HG03521 (cell line): ENCODE measurements at regions not wholly inside any gene's neighbourhood (a gene's known extent, or its start where the extent isn't known, plus 50 kb on each side); places are given as distances from the start of the nearest gene placed in this dataset.
"Not testable (repeated sequence)": the region's sequence is repeated elsewhere in the genome, so short reads cannot be mapped to it uniquely, and the experiment has no call there.

ENCODE experiments used
- ATAC-seq: cut with Tn5 transposase; IDR thresholded peaks from one replicate; pipeline ENCODE4 v1.9.1; 2021; ENCODE audit warnings: mild to moderate bottlenecking, moderate library complexity; ENCODE audit not compliant: unreplicated experiment

- ATAC-seq, result no peak
These were observed 499.2 kb downstream of the RAB38 start for GRCh38 chr11:87675993-87676392.

- no peak for ATAC-seq
These were observed 508.5 kb downstream of the RAB38 start for GRCh38 chr11:87666730-87667129.

DNA sequence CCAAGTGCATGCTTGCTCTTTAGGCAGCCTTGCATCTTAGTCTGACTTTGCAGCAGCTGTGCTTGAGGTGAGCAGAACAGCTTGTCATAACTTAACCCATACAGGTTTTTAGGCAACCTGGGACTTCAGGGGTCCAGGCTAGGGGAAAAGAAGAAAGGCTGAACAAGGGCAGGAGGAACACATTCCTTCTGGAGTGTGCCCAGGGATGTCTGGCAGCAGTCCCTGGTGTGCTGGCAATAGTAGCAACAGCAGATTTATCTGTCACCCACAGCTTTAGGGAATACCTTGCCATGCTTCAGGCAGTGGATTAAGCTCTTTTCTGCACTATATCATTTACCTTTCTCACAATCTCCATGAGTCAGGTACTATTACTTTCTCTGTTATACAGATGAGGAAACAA, 513.0 kb downstream of the RAB38 start:
- no peak for ATAC-seq

DNA sequence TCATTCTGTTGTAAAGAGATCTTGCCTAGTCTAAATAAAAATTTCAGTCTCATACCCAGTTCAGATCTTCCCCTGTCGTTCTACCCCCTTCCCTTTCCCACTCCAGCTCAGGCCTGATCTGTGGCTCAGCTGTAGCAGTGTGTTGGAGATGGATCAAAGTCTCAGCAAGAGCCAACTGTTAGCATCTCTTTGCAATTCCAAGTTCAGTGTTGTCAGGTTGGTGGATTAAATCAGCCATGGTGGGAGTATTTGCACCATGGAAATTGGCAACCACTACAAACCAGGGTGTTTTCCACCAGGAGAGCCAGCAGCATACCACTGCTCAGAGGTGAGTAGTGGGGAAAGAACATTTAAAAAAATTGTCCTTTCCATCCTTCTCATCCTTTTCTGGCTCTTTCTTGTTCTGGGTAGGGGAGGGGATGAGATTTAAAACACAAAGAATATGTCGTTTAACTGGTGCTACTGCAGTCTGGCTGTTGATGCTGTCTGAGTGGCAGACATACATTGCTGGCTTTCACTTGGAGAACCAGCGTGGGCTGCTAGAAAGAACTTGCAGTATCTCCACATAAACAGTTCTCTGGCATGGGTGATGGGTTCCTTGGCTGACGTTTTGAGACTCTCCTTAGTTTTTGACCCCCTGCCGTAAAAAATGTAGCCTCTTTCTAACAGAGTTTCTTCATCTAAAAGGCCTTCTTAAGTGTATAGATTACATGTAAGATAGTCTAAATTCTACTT, 514.1 kb downstream of the RAB38 start:
- no peak for ATAC-seq

- no peak for ATAC-seq
These were observed 515.4 kb downstream of the RAB38 start for GRCh38 chr11:87659807-87660206.

- ATAC-seq, result no peak
These were observed 529.6 kb downstream of the RAB38 start for GRCh38 chr11:87645626-87646025.

- ATAC-seq, result no peak
These were observed 535.4 kb downstream of the RAB38 start for GRCh38 chr11:87639753-87640364.

- no peak for ATAC-seq
These were observed 540.2 kb downstream of the RAB38 start for GRCh38 chr11:87635001-87635400.

DNA sequence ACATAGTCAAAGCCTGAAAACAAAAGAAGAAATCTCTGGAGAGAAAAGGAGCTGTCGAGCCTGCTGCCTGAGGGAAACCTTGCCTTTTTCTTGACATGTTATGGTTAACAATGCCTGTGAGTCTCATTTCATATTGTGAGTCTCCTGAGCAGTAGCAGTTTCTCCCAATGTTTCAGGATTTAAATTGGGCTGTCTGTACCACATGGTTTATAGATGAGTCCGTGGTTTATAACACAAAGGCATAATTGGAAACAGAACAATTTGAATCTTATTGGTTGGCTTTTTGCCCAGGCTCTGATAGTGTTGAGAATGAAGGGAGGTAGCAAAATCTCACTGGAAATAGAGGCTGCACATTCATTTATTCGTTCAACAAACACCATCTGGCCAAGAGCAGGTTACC, 540.9 kb downstream of the RAB38 start:
- ATAC-seq, result no peak

GRCh38 chr11:87628957-87629356, 546.3 kb downstream of the RAB38 start:
- ATAC-seq, result no peak

DNA sequence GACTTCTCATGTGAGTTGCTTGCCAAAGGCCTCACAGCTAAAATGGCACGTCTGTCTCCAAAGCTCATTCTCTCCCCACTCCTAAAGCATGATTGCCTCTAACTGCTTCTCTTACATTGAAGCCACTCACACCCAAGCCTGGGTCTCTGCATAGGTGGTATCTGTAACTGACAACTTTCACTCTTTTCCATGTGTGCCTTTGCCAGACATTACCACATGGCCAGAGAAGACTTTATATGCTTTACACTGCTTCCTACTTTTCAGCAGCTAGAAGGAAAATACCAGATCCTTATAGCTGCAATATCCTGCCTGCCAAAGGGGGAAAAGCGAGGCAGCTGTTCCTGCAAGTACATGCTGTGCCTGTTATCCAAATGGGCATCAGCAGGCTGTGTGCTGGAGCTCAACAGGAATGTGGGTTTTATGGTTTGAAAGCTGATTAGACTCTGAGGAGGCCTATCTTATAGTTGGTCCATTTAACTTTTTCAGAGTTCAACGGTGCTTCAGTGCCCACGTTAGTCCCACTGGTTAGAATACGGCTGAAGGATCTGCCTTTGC, 547.1 kb downstream of the RAB38 start:
- no peak for ATAC-seq

DNA sequence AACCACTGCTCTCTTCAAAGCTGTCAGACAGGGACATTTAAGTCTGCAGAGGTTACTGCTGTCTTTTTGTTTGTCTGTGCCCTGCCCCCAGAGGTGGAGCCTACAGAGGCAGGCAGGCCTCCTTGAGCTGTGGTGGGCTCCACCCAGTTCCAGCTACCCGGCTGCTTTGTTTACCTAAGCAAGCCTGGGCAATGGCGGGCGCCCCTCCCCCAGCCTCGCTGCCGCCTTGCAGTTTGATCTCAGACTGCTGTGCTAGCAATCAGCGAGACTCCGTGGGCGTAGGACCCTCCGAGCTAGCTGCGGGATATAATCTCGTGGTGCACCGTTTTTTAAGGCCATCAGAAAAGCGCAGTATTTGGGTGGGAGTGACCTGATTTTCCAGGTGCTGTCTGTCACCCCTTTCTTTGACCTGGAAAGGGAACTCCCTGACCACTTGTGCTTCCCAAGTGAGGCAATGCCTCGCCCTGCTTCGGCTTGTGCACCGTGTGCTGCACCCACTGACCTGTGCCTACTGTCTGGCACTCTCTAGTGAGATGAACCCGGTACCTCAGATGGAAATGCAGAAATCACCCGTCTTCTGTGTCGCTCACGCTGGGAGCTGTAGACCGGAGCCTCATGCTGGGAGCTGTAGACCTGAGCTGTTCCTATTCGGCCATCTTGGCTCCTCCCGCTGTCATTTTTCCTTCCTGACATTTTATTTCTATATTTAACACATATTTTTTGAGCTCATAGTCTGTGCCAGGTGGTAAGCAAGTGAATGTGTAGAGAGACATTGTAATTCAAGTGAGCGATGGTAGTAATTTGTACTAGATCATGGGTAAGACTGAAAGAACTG, 551.5 kb downstream of the RAB38 start:
- not testable (repeated sequence) for ATAC-seq

DNA sequence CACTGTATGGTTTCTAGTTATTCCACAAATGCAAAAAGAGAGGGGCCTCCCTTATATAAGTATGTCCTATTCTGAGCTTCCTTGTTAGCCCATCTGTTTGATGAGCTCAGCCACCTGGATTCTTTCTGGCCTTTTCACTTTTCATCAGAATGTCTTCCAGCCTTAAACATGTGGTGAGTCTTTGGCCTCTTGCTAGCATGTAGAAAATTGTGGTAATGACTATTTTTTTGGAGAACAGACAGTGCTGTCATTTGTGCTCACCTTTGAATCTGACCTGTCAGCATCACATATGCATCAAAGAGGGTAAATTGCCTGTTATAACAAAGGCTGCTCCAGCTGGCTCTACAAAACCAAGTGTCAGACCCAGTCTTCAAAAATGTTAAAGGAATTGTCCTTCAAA, 558.7 kb downstream of the RAB38 start:
- ATAC-seq, result no peak

- no peak for ATAC-seq
These were observed 566.6 kb downstream of the TMEM135 start for GRCh38 chr11:87604350-87604749.

DNA sequence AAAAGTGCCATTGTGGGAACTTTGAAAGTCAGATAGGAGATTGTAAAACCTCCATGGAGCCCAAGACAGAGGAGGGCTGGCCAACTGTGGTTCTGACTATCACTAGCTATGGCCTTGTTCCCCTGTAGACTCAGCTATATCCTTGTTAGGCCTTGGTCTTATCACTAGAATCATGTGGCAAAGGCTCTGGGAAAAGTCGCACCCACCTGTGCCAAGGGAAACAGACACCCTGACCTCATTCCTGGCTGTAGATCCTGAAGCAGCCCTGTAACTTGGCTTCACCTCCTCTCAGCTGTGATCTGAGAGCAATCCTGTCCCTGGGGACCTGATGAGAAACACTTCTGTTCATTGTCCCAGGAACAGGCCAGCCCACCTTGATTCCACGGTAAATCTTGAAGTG, 566.2 kb downstream of the TMEM135 start:
- ATAC-seq, result no peak

- ATAC-seq, result no peak
These were observed 565.0 kb downstream of the TMEM135 start for GRCh38 chr11:87602776-87603175.

- no peak for ATAC-seq
These were observed 563.2 kb downstream of the TMEM135 start for GRCh38 chr11:87600938-87601337.

- ATAC-seq, result no peak
These were observed 560.0 kb downstream of the TMEM135 start for GRCh38 chr11:87597725-87598124.

DNA sequence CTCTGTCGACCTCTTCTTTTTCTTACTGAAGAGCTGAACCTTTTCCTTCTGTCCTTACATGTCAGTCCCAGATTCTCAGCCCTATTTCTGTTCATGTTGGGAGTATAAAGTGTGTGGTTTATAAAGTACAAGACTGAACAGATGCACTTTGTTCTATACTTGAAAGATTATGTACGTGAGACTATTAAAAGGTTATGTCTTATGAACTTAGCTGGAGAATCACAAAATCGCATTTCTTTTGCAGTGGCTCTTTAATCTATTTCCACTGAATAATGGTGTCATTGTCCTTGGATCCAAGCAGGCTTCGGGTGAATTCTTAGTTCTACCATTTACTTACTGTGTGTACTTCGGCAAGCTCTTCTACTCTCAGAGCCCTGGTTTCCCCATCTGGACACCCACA, 558.4 kb downstream of the TMEM135 start:
- ATAC-seq, result no peak

- no peak for ATAC-seq
These were observed 551.3 kb downstream of the TMEM135 start for GRCh38 chr11:87589082-87589481.

DNA sequence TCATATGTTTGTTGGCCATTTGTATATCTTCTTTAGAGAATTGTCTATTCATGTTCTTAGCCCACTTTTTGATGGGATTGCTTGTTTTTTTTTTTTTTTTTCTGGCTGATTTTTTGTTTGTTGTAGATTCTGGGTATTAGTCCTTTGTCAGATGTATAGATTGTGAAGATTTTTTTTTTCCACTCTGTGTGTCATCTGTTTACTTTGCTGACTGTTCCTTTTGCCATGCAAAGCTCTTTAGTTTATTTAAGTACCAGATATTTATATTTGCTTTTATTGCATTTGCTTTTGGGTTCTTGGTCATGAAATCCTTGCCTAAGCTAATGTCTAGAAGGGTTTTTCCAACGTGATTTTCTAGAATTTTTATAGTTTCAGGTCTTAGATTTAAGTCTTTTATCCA, 547.9 kb downstream of the TMEM135 start:
- not testable (repeated sequence) for ATAC-seq

DNA sequence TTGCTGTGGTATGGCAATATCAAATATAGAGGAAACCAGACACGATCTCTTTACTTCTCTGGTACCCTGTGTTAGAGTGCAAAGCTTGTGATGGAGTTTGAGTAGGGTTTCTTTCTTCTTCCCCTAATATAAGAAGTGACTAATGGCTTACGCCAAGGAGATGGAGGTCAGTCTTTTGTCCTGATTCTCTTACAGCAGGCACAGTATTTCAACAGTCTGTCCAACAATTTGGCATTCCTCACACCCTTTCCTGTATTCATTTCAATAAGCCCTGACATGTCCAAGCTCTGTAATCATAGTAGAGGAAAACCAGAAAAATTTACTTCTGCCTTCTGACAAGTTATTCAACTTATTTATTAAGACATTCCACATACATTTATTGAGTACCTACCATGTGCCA, 546.2 kb downstream of the TMEM135 start:
- ATAC-seq, result no peak
